Kidney (tissue), 13 donors: ENCODE measurements at regions not wholly inside any gene's neighbourhood (a gene's known extent, or its start where the extent isn't known, plus 50 kb on each side); places are given as distances from the start of the nearest gene placed in this dataset.
A peak's percentile ranks its signal among the peaks of the same experiment; 100 is the strongest.

Experiments used
- DNase-seq, 5 donors: peaks; one replicate each; pipeline ENCODE4 v3.0.0-alpha.2; 2013 to 2020
- FAIRE-seq: peaks from 2 replicates; lab custom pipeline; 2012; peaks lifted over from hg19 to GRCh38; lab: Jason Lieb, UNC
- H3K27ac ChIP-seq, 2 donors: one replicate each; pipeline ENCODE4 v1.7.0; 2013; ENCODE audit warnings: low read depth in 2 of 2, low read length in 2 of 2, inconsistent platforms in 1 of 2
- H3K27me3 ChIP-seq: one replicate; pipeline ENCODE4 v1.7.1; 2013; ENCODE audit warnings: low read length, inconsistent platforms; ENCODE audit not compliant: control insufficient read depth, insufficient read depth
- H3K36me3 ChIP-seq, 3 donors: one replicate each; pipeline versions ENCODE4 v1.7.0 to v1.7.1; 2013; ENCODE audit warnings: low read length in 3 of 3, control low read depth in 1 of 3, inconsistent platforms in 1 of 3; ENCODE audit not compliant: insufficient read depth in 3 of 3, control insufficient read depth in 2 of 3
- H3K4me1 ChIP-seq, 3 donors: one replicate each; pipeline versions ENCODE4 v1.7.0 to v1.7.1; 2013; ENCODE audit warnings: low read length in 3 of 3, inconsistent platforms in 1 of 3, low read depth in 1 of 3; ENCODE audit not compliant: control insufficient read depth in 2 of 3, insufficient read depth in 2 of 3
- H3K4me3 ChIP-seq, 3 donors: one replicate each; pipeline versions ENCODE4 v1.7.0 to v1.8.1; 2013; ENCODE audit warnings: low read length in 3 of 3, control low read depth in 1 of 3, inconsistent platforms in 1 of 3
- H3K9ac ChIP-seq, 3 donors: one replicate each; pipeline versions ENCODE4 v1.7.0 to v1.7.1; 2013; ENCODE audit warnings: low read length in 3 of 3, control low read depth in 1 of 3, inconsistent platforms in 1 of 3
- H3K9me3 ChIP-seq, 3 donors: one replicate each; pipeline versions ENCODE4 v1.7.0 to v1.7.1; 2013; ENCODE audit warnings: low read length in 3 of 3, control low read depth in 1 of 3, inconsistent platforms in 1 of 3; ENCODE audit not compliant: control insufficient read depth in 2 of 3, insufficient read depth in 1 of 3
- CTCF ChIP-seq: IDR thresholded peaks from 3 replicates; pipeline ENCODE4 v1.5.1; 2012; ENCODE audit warnings: mild to moderate bottlenecking, moderate library complexity, borderline replicate concordance; ENCODE audit not compliant: insufficient read depth; ENCODE audit errors: extremely low read depth
- intact Hi-C: fragments of 100-400 bp; cut with DNase I; formaldehyde crosslinking; loops from one replicate; pipeline ENCODE4 v1.11.1; 2022
- donor health status: control.
- donor health status: control.
- donor health status: control.
- donor health status: control.
- donor health status: control.
- donor health status: DM: yes; HTN: yes; CAD: no.
- donor health status: Normal renal cell carcinoma (clear cell type).

- no peak for TF ChIP-seq CTCF
- FAIRE-seq (no peak), DNase-seq (no peak)
- Histone ChIP-seq H3K4me3 (no peak overlapping the region), H3K9me3 (no peaks in the 10 kb centered on the region), H3K27me3 (no peaks in the 10 kb centered on the region), H3K27ac (no peak overlapping the region), H3K4me1 (no peaks in the 10 kb centered on the region), H3K9ac (no peak overlapping the region), H3K36me3 (no peaks in the 10 kb centered on the region)
- intact Hi-C loops, result no loop called here
Observed at GRCh38 chr18:5640939-5641338, 97.1 kb upstream of the EPB41L3 start.

DNA sequence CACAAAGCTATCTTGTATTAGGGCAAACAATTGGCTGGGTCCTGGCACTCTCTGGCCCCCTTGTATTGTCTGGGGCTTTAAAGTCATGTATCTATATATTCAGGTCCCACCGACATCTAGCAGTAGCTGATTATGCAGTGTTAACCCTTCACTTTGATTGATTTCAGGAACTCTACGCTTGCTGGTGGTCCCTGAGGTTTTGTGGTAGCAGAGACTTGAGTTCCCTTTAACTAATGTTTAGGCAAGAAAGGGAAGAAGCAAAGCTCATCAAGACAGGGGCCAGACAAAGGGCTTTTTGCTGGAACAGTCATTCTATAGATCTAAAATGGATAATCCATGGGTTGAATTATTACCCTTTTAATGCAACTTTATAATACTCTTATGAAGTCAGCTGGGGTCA, 95.3 kb upstream of the EPB41L3 start:
- H3K4me3 ChIP-seq, result no peak overlapping the region
- H3K9ac ChIP-seq, result no peak overlapping the region
- DNase-seq (no peak), FAIRE-seq (no peak)
- no peaks in the 10 kb centered on the region for H3K4me1 ChIP-seq
- no peaks in the 10 kb centered on the region for H3K36me3 ChIP-seq
- intact Hi-C loops, result no loop called here
- TF ChIP-seq CTCF, result no peak
- H3K27ac ChIP-seq, result no peak overlapping the region
- H3K9me3 ChIP-seq, result no peaks in the 10 kb centered on the region
- no peaks in the 10 kb centered on the region for H3K27me3 ChIP-seq

- no peaks in the 10 kb centered on the region for H3K9me3 ChIP-seq
- H3K27ac ChIP-seq, result no peak overlapping the region
- H3K27me3 ChIP-seq, result peaks cover 6% of the 10 kb centered on the region
- no peak overlapping the region for H3K9ac ChIP-seq
- intact Hi-C loops, result no loop called here
- no peak overlapping the region for H3K4me3 ChIP-seq
- peaks cover 0 to 6% (median under 1%) of the 10 kb centered on the region in 3 donors for H3K4me1 ChIP-seq
- FAIRE-seq, result no peak
- no peak for TF ChIP-seq CTCF
- no peak for DNase-seq
- no peaks in the 10 kb centered on the region for H3K36me3 ChIP-seq
Observed at GRCh38 chr18:5632041-5632440, 88.2 kb upstream of the EPB41L3 start.

DNA sequence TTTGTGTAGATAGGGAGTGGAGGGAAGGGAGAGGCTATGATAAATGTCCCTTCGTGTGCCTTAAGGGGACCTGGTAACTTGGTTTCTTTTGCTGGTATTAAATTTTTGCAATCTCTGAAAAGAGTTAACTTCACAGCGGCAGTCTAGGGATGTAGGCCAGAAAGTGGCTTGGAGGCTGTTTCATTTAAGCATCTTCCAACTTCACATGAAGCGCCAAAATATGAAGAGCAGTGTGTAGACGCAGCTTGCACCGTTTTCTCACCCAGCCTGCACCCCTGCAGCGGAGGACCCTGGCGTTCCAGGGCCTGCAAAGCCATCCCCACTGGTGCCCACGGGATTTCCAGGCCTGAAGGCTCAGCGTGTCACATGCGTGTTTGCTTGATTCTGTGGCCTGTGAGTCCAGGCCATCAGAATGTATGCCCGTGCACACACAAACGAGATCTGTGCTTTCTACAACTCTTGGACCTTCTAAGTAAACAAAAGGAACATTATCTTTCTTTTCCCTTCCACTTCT, 87.2 kb upstream of the EPB41L3 start:
- Histone ChIP-seq H3K27me3 (peaks cover 14% of the 10 kb centered on the region), H3K4me3 (peak overlapping the region in 2 of 3 donors; percentile 8 to 10), H3K36me3 (no peaks in the 10 kb centered on the region), H3K9ac (no peak overlapping the region), H3K27ac (no peak overlapping the region), H3K4me1 (peaks cover 0 to 13% (median 3%) of the 10 kb centered on the region in 3 donors), H3K9me3 (no peaks in the 10 kb centered on the region)
- no peak for FAIRE-seq
- intact Hi-C loops, result no loop called here
- no peak for TF ChIP-seq CTCF
- DNase-seq, result peak in 2 of 5 donors; percentile 42 to 57
